ENCODE measurements at regions not wholly inside any gene's neighbourhood (a gene's known extent, or its start where the extent isn't known, plus 50 kb on each side); places are given as distances from the start of the nearest gene placed in this dataset.

DNA sequence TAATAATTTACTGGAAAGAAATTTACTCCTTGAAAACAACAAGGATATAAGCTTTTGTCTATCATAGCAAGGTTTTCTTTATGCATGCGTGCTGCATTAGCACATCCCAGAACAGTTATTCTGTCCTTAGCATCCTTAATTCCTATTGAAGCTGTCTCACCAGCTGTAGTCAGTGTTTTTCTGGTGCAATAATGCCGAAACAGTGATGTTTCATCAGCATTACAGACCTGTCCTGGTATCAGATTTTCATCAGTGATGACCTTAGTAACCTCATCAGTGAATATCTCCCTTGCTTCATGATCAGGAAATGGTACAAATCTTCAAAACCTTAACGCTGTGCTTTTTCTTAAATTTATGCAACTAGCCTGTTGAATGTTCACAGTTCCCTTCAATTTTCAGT is 264.7 kb upstream of the STARD13 start:
- TF ChIP-seq, protein P1, sequence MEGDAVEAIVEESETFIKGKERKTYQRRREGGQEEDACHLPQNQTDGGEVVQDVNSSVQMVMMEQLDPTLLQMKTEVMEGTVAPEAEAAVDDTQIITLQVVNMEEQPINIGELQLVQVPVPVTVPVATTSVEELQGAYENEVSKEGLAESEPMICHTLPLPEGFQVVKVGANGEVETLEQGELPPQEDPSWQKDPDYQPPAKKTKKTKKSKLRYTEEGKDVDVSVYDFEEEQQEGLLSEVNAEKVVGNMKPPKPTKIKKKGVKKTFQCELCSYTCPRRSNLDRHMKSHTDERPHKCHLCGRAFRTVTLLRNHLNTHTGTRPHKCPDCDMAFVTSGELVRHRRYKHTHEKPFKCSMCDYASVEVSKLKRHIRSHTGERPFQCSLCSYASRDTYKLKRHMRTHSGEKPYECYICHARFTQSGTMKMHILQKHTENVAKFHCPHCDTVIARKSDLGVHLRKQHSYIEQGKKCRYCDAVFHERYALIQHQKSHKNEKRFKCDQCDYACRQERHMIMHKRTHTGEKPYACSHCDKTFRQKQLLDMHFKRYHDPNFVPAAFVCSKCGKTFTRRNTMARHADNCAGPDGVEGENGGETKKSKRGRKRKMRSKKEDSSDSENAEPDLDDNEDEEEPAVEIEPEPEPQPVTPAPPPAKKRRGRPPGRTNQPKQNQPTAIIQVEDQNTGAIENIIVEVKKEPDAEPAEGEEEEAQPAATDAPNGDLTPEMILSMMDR (IDR thresholded peaks at IDR 0.05; ENCODE audit: low read depth, low read length, missing input control) = no peak
- TF ChIP-seq, protein P2, sequence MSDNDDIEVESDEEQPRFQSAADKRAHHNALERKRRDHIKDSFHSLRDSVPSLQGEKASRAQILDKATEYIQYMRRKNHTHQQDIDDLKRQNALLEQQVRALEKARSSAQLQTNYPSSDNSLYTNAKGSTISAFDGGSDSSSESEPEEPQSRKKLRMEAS (IDR thresholded peaks at IDR 0.05) = no peak
- no peak for TF ChIP-seq EGR1 (IDR thresholded peaks at IDR 0.05; ENCODE audit: low read depth in 2 of 2)
- TF ChIP-seq JUND (IDR thresholded peaks at IDR 0.05) = no peak
- TF ChIP-seq, protein P3, sequence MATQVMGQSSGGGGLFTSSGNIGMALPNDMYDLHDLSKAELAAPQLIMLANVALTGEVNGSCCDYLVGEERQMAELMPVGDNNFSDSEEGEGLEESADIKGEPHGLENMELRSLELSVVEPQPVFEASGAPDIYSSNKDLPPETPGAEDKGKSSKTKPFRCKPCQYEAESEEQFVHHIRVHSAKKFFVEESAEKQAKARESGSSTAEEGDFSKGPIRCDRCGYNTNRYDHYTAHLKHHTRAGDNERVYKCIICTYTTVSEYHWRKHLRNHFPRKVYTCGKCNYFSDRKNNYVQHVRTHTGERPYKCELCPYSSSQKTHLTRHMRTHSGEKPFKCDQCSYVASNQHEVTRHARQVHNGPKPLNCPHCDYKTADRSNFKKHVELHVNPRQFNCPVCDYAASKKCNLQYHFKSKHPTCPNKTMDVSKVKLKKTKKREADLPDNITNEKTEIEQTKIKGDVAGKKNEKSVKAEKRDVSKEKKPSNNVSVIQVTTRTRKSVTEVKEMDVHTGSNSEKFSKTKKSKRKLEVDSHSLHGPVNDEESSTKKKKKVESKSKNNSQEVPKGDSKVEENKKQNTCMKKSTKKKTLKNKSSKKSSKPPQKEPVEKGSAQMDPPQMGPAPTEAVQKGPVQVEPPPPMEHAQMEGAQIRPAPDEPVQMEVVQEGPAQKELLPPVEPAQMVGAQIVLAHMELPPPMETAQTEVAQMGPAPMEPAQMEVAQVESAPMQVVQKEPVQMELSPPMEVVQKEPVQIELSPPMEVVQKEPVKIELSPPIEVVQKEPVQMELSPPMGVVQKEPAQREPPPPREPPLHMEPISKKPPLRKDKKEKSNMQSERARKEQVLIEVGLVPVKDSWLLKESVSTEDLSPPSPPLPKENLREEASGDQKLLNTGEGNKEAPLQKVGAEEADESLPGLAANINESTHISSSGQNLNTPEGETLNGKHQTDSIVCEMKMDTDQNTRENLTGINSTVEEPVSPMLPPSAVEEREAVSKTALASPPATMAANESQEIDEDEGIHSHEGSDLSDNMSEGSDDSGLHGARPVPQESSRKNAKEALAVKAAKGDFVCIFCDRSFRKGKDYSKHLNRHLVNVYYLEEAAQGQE (IDR thresholded peaks at IDR 0.05) = no peak
